Stomach smooth muscle (tissue), 2 donors: ENCODE measurements at regions not wholly inside any gene's neighbourhood (a gene's known extent, or its start where the extent isn't known, plus 50 kb on each side); places are given as distances from the start of the nearest gene placed in this dataset.
"Not testable (repeated sequence)": the region's sequence is repeated elsewhere in the genome, so short reads cannot be mapped to it uniquely, and the experiment has no call there.

Source experiments
- H3K27ac ChIP-seq: one replicate; pipeline ENCODE4 v1.7.0; 2013; ENCODE audit warnings: mild to moderate bottlenecking, low read length, inconsistent platforms
- H3K27me3 ChIP-seq, 2 donors: one replicate each; pipeline ENCODE4 v1.7.0; 2013; ENCODE audit warnings: low read length in 2 of 2; ENCODE audit not compliant: insufficient read depth in 2 of 2, control insufficient read depth in 1 of 2
- H3K36me3 ChIP-seq, 2 donors: one replicate each; pipeline ENCODE4 v1.7.0; 2013; ENCODE audit warnings: low read length in 2 of 2; ENCODE audit not compliant: control insufficient read depth in 2 of 2, insufficient read depth in 2 of 2
- H3K4me1 ChIP-seq: one replicate; pipeline ENCODE4 v1.7.0; 2013; ENCODE audit warnings: low read length; ENCODE audit not compliant: control insufficient read depth, insufficient read depth
- H3K4me3 ChIP-seq, 2 donors: one replicate each; pipeline ENCODE4 v1.7.0; 2013; ENCODE audit warnings: low read length in 2 of 2
- H3K9ac ChIP-seq, 2 donors: one replicate each; pipeline ENCODE4 v1.7.0; 2013; ENCODE audit warnings: low read length in 2 of 2, mild to moderate bottlenecking in 1 of 2
- H3K9me3 ChIP-seq, 2 donors: one replicate each; pipeline ENCODE4 v1.7.0; 2013; ENCODE audit warnings: low read length in 2 of 2; ENCODE audit not compliant: control insufficient read depth in 2 of 2
- donor health status: healthy.
- donor health status: Pancreatic carcinoma.

DNA sequence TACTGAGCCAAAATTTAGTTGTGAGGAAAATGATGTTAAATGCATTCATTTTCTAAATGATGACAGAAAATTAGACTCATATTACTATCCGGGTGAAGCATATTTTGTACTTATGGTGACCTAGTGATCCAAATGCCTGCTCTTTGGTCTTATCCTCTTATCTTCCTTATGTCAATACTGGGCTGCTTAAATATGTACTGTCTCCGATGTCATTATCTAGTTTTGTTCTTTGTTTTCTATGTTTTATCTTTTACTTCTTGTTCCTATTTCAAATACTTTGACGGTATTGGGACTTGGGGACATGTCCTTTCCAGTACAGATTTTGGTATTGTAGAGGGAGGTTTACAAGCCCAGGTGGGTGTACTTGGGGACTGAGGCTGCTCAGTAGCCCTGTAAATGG, 124.6 kb upstream of the ESR1 start:
- Histone ChIP-seq H3K27ac (no peak overlapping the region), H3K4me3 (no peak overlapping the region), H3K9ac (no peak overlapping the region), H3K36me3 (no peaks in the 10 kb centered on the region), H3K4me1 (no peaks in the 10 kb centered on the region), H3K27me3 (peaks cover 2 to 4% of the 10 kb centered on the region in 2 donors), H3K9me3 (no peaks in the 10 kb centered on the region)

DNA sequence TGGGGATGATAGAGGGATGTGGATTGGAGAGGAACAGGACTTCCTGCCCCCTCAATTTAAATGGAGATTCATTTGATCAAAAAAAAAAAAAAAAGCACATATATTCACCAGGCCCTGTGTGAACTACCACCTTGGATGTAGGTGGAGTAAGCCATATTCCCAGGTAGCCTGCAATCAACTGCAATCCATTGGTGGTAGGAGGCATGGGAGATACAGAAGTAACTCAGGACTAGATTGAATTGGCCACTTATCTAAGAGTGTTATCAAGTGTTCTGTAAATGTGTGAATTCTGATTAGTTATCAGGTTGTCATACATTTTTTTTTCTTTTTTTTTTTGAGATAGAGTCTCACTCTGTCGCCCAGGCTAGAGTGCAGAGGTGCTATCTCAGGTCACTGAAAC, 124.1 kb upstream of the ESR1 start:
- H3K27ac ChIP-seq = no peak overlapping the region

DNA sequence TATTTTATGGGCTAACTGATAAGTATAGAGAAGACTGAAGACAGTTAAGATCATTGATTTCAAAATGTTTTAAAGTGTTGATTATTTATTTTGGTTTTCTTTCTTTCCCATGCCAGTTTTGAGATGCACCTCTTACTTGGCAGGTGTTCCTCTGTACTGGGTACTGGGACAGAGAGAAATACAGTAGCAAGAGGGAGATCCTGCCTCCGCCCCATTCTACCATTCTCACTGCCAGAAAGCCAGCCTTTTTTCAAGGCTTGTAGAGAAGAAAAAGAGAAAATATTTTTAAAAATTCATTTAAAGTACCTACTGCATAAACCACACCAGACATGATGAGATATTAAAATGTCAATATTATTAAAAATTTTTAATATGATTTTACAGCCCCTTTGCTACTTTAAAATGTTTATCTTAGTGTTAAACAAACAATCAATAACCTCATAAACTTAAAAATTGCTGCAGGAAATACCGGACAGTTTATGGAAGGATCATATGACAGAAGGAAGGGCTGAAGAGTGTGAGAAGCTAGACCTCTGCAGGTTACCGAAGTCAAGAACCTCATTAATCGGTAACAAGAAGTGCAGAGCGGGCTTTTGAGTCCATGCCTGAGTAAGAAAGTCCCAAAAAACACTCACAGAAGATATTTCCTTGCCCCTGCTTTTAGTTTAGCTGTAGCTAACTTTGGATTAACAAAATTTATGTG, 117.8 kb upstream of the ESR1 start:
- no peaks in the 10 kb centered on the region for H3K36me3 ChIP-seq
- H3K4me1 ChIP-seq = no peaks in the 10 kb centered on the region
- no peak overlapping the region for H3K9ac ChIP-seq
- no peak overlapping the region for H3K4me3 ChIP-seq
- no peak overlapping the region for H3K27ac ChIP-seq
- H3K27me3 ChIP-seq = no peaks in the 10 kb centered on the region
- H3K9me3 ChIP-seq = no peaks in the 10 kb centered on the region

More for the DNA sequence above, 124.1 kb upstream of the ESR1 start:
- no peak overlapping the region for H3K9ac ChIP-seq
- no peaks in the 10 kb centered on the region for H3K9me3 ChIP-seq
- H3K36me3 ChIP-seq = no peaks in the 10 kb centered on the region
- no peaks in the 10 kb centered on the region for H3K4me1 ChIP-seq
- peaks cover 2 to 4% of the 10 kb centered on the region in 2 donors for H3K27me3 ChIP-seq
- no peak overlapping the region for H3K4me3 ChIP-seq

DNA sequence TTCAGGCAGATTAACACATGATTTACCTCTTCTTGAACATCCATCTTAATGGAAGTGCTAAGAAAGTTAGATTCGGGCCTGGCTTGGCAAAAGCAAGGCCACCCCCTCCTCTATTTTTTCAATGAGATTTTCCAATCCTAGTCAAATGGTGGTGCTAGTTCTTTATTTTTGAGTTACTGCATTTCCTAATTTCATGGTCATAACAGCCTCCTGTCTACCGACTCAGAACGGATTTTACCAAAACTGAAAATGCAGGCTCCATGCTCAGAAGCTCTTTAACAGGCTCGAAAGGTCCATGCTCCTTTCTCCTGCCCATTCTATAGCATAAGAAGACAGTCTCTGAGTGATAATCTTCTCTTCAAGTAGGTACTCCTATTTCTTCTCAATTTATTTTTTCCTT, 117.2 kb upstream of the ESR1 start:
- Histone ChIP-seq H3K27ac (no peak overlapping the region), H3K36me3 (no peaks in the 10 kb centered on the region), H3K9ac (peak overlapping the region in 1 of 2 donors; percentile 44), H3K27me3 (no peaks in the 10 kb centered on the region), H3K9me3 (no peaks in the 10 kb centered on the region), H3K4me3 (peak overlapping the region; percentile 24 to 52), H3K4me1 (no peaks in the 10 kb centered on the region)

DNA sequence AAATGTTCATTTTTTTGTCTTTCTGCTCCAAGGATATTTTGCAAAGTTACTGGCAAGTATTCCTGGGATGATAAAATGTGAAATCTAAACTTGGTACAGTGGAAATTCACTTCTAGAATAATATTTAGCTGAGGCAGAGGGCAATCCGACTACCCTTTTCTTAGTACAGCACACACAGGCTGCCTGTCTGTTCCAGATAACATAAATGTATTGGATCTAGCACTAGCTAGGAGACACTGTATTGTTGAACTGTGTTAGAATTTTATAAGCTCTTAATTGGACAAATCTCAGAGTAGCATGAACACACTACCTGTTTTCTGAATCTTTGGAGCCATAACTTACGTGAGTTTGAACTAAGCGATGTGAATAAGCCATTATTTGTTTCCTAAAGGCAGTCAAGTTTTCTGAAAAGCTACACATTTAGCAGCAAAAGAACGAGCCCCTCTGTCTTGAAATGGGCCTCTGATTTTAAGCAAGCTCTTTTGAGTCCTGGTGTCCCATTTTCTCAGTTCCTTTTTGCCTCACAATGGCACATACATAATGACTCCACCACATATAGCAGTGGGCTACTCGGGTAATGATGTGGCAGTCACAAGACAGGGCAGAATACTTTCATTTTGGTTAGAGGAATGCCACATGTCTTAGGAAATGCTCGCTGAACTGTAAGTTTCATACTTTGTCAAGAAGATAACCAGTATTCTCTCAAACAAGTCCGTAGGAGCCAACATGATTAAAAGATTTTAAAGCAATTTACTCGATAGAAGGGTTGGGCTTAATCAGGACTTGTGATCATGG, 116.5 kb upstream of the ESR1 start:
- no peaks in the 10 kb centered on the region for H3K4me1 ChIP-seq
- no peaks in the 10 kb centered on the region for H3K9me3 ChIP-seq
- H3K9ac ChIP-seq = peak overlapping the region in 1 of 2 donors; percentile 44
- no peaks in the 10 kb centered on the region for H3K36me3 ChIP-seq
- peak overlapping the region; percentile 10 to 52 for H3K4me3 ChIP-seq
- no peaks in the 10 kb centered on the region for H3K27me3 ChIP-seq
- H3K27ac ChIP-seq = peak overlapping the region; percentile 12

DNA sequence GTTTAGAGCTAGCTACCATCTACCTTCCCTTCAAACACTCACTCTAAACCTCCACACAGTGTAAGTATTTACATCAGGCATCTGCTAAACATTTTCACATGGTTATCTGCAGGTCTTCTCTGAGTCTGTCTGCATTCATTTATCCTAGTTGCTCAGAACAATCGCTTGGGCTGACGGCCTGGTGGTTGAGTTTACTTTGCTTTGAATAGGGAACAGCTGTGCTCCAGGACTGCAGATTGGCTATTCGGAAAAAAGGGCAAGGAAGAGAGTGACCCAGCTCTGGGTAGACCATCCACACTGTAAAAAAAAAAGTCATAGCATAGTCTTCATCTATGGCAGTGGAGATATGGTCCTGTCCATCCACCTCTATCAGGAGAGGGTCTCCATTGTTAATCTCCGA, 115.3 kb upstream of the ESR1 start:
- no peaks in the 10 kb centered on the region for H3K36me3 ChIP-seq
- H3K27me3 ChIP-seq = no peaks in the 10 kb centered on the region

DNA sequence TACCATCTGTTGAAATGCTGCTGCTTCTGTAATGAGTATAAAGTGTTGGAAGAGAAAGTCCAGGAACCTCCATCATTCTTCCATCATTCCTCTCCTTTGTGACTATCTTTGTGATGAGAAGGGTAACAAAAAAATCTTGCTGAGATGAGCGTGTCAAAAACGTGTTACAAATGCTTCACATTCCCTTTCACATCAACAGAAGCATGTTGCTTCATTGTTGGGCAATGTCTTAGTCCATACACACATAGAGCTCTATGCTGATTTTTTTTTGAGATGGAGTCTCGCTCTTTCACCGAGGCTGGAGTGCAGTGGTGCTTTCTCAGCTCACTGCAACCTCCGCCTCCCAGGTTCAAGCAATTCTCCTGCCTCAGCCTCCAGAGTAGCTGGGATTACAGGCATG, 114.1 kb upstream of the ESR1 start:
- H3K4me3 ChIP-seq = no peak overlapping the region
- H3K9ac ChIP-seq = no peak overlapping the region
- no peaks in the 10 kb centered on the region for H3K4me1 ChIP-seq
- no peaks in the 10 kb centered on the region for H3K36me3 ChIP-seq
- H3K9me3 ChIP-seq = no peaks in the 10 kb centered on the region
- H3K27ac ChIP-seq = no peak overlapping the region
- H3K27me3 ChIP-seq = no peaks in the 10 kb centered on the region

More for the DNA sequence above, 115.3 kb upstream of the ESR1 start:
- Histone ChIP-seq H3K27ac (no peak overlapping the region), H3K9ac (no peak overlapping the region), H3K9me3 (no peaks in the 10 kb centered on the region), H3K4me3 (no peak overlapping the region), H3K4me1 (no peaks in the 10 kb centered on the region)

DNA sequence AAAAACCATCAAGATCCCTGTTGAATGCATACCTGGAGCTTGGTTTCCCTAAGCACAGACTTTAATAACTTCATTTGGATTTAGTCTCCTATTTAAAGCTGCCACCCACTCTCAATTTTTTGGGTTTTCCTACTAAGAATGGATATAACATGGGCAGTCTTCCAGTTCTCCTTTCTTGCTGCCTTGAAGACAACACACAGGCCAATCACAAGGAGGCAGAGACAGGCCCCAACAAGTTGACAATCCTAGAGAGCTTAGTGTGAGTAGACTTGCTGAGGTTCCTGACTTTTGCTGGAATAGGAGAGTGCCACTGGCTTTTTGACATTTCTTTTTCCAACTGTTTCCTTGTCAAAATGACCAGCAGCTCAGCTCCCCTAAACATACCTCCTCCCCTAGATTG, 112.3 kb upstream of the ESR1 start:
- no peaks in the 10 kb centered on the region for H3K36me3 ChIP-seq
- H3K27ac ChIP-seq = no peak overlapping the region
- H3K9me3 ChIP-seq = no peaks in the 10 kb centered on the region
- no peak overlapping the region for H3K4me3 ChIP-seq
- no peak overlapping the region for H3K9ac ChIP-seq
- H3K4me1 ChIP-seq = no peaks in the 10 kb centered on the region
- H3K27me3 ChIP-seq = no peaks in the 10 kb centered on the region

DNA sequence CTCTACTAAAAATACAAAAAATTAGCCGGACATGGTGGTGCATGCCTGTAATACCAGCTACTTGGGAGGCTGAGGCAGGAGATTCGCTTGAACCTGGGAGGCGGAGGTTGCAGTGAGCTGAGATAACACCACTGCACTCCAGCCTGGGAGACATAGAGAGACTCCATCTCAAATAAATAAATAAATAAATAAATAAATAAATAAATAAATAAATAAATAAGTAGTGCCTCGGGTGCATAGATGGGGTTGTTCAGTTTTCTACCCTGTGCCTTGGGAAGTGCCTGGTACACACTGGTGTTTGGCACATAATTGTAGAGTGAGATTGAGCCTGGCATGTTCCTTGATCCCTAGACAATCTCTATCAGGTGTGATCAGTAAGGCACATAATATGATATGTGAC, 111.2 kb upstream of the ESR1 start:
- H3K27me3 ChIP-seq, H3K27ac ChIP-seq, H3K4me1 ChIP-seq, H3K36me3 ChIP-seq, H3K9ac ChIP-seq, H3K9me3 ChIP-seq, H3K4me3 ChIP-seq: not testable (repeated sequence)

DNA sequence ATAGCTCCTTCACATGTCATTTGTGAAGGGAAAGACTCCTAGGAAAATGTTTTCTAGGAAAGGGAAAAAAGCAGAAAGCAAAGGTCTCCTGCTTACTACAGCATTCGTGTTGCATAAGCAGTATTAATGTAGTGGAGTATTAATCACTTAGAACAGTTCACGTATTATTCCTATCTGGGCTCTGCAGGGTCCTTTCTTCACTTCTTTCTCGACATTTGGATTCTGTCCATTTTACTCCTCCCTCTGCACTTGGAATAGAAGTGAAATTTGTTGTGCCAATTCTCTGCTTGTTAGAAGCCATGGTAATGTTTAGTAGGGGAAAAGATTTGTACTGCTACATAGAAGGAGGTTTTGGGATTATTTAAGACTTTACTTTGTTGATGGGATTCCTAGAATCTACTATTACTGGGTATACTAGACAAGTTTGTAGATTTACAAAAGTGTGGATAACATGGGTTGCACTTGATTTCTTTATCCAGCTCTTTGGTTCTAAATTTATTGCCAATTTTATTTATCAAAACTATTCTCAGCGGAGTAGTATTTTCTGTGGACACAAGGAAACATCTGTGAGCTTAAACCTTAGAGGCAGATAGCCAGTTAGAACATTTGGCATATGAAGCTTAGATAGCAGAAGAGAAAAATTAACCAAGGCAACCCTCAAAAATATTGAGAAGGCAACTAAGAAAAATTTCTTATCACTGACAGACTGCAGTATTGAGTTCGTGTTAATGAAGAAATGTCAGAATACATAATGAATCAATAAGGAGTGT, 108.4 kb upstream of the ESR1 start:
- H3K36me3 ChIP-seq = no peaks in the 10 kb centered on the region
- no peak overlapping the region for H3K9ac ChIP-seq
- no peaks in the 10 kb centered on the region for H3K27me3 ChIP-seq
- H3K4me3 ChIP-seq = no peak overlapping the region
- no peak overlapping the region for H3K27ac ChIP-seq
- no peaks in the 10 kb centered on the region for H3K9me3 ChIP-seq
- no peaks in the 10 kb centered on the region for H3K4me1 ChIP-seq
